ENCODE measurements at regions not wholly inside any gene's neighbourhood (a gene's known extent, or its start where the extent isn't known, plus 50 kb on each side); places are given as distances from the start of the nearest gene placed in this dataset.

GRCh38 chr11:27968461-27968860 lies 139.5 kb downstream of the KIF18A start:
- DNase-seq (ENCODE audit: low read depth) = no peak
- no peak overlapping the region for H3K4me3 ChIP-seq (ENCODE audit: low read depth, low read length)
- no peak for TF ChIP-seq MYC (IDR thresholded peaks at IDR 0.05; ENCODE audit: low read depth, low read length)
- no peak for TF ChIP-seq CTCF (IDR thresholded peaks at IDR 0.05; ENCODE audit: low read depth, low read length)
- no peak for TF ChIP-seq POLR2A (IDR thresholded peaks at IDR 0.05; ENCODE audit: extremely low read depth, insufficient read length)

- no peak overlapping the region for H3K4me3 ChIP-seq (ENCODE audit: low read depth, low read length)
- TF ChIP-seq CTCF (IDR thresholded peaks at IDR 0.05; ENCODE audit: low read depth, low read length) (no peak), MYC (IDR thresholded peaks at IDR 0.05; ENCODE audit: low read depth, low read length) (no peak), POLR2A (IDR thresholded peaks at IDR 0.05; ENCODE audit: extremely low read depth, insufficient read length) (no peak)
- TF ChIP-seq, protein P1, sequence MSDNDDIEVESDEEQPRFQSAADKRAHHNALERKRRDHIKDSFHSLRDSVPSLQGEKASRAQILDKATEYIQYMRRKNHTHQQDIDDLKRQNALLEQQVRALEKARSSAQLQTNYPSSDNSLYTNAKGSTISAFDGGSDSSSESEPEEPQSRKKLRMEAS (IDR thresholded peaks at IDR 0.05; ENCODE audit: low read depth, low read length) = no peak
- no peak for DNase-seq (ENCODE audit: low read depth)
Measured at GRCh38 chr11:27965559-27965958, 142.4 kb downstream of the KIF18A start.

DNA sequence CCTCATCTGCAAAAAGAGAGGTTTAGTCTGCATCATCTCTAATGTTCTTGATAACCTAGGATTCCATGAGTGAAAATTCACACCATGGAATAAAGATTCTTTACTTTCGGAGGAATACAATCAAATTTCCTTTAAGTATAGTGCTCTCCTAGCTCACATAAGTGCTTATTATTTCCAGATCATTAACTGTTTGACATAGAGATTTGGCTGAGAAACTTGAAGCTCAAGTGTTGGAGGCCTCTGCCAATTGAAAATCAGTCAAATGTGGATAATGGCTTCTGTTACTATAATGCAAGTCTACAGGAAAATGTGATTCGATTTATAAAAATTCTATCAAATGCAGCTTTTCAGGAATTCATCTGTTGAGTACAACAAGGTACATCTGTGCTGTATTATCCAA lies 144.6 kb downstream of the KIF18A start:
- no peak for TF ChIP-seq POLR2A (IDR thresholded peaks at IDR 0.05; ENCODE audit: extremely low read depth, insufficient read length)
- no peak for TF ChIP-seq MYC (IDR thresholded peaks at IDR 0.05; ENCODE audit: low read depth, low read length)
- TF ChIP-seq CTCF (IDR thresholded peaks at IDR 0.05; ENCODE audit: low read depth, low read length) = no peak
- TF ChIP-seq, protein P1 (IDR thresholded peaks at IDR 0.05; ENCODE audit: low read depth, low read length) = no peak
- DNase-seq (ENCODE audit: low read depth) = no peak
- no peak overlapping the region for H3K4me3 ChIP-seq (ENCODE audit: low read depth, low read length)

- DNase-seq (ENCODE audit: low read depth) = no peak
- TF ChIP-seq CTCF (IDR thresholded peaks at IDR 0.05; ENCODE audit: low read depth, low read length) = no peak
- no peak for TF ChIP-seq MYC (IDR thresholded peaks at IDR 0.05; ENCODE audit: low read depth, low read length)
- TF ChIP-seq, protein P1 (IDR thresholded peaks at IDR 0.05; ENCODE audit: low read depth, low read length) = no peak
- TF ChIP-seq POLR2A (IDR thresholded peaks at IDR 0.05; ENCODE audit: extremely low read depth, insufficient read length) = no peak
- H3K4me3 ChIP-seq (ENCODE audit: low read depth, low read length) = no peak overlapping the region
Measured at GRCh38 chr11:27949951-27950738, 157.8 kb downstream of the KIF18A start.

DNA sequence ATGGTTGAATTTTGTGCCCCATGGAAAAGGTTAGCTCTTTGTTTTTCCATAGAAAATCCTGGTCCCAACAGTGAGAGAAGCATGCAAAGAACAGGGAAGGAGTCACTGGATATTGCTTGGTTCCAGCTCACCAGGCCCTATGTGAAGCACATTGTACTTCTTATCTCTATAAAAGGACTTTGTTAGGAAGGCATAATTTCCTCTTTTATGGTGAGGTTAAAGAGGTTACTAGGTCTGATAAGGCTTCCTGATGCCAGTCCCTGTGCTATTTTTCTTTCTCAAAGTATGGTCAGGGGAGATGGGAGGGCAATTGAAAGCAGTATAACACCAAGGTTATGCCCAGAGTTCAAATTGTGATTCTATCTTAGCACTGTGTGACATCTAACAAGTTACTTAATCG lies 162.6 kb downstream of the KIF18A start:
- no peak for DNase-seq (ENCODE audit: low read depth)
- no peak overlapping the region for H3K4me3 ChIP-seq (ENCODE audit: low read depth, low read length)
- no peak for TF ChIP-seq CTCF (IDR thresholded peaks at IDR 0.05; ENCODE audit: low read depth, low read length)
- TF ChIP-seq POLR2A (IDR thresholded peaks at IDR 0.05; ENCODE audit: extremely low read depth, insufficient read length) = no peak
- TF ChIP-seq, protein P1 (IDR thresholded peaks at IDR 0.05; ENCODE audit: low read depth, low read length) = no peak
- TF ChIP-seq MYC (IDR thresholded peaks at IDR 0.05; ENCODE audit: low read depth, low read length) = no peak

Measured in NB4 (cell line).